ENCODE measurements at regions not wholly inside any gene's neighbourhood (a gene's known extent, or its start where the extent isn't known, plus 50 kb on each side); places are given as distances from the start of the nearest gene placed in this dataset.

DNA sequence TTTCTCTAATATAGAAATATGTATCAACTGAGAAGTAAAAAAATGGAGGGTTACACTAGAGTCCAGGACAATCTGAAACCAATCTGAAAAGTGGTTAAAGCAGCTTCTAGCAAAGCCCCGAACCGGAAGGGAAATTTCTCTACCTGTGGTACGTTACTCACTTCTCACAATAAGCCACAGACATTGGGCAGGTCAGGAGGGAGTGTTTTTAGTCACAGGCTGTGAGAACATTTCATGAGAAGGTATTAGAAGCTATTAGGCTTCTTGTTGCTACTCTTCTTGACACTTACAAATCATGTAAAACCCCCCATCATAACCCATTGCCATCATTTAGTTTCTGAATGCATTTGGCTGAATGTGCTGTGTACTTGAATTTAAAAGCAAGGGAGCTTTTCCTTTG, 120.9 kb downstream of the NUFIP1 start:
- TF ChIP-seq GATA3 (IDR thresholded peaks at IDR 0.05; ENCODE audit: low read depth, low read length) = no peak
- no peak for TF ChIP-seq GATA2 (IDR thresholded peaks at IDR 0.05; ENCODE audit: low read depth, low read length)

Data from SH-SY5Y (cell line).